ENCODE measurements at regions not wholly inside any gene's neighbourhood (a gene's known extent, or its start where the extent isn't known, plus 50 kb on each side); places are given as distances from the start of the nearest gene placed in this dataset.

- intact Hi-C loops (cut with micrococcal nuclease) = no loop called here
- H3K27me3 ChIP-seq (ENCODE audit: control insufficient read depth in 2 of 2, insufficient read depth in 2 of 2, low read length in 2 of 2) = no peaks in the 10 kb centered on the region
- no peak overlapping the region for H3K4me2 ChIP-seq (replicated peaks; ENCODE audit: extremely low read depth, low read length, poor library complexity, severe bottlenecking)
- H3K4me1 ChIP-seq (ENCODE audit: control insufficient read depth in 1 of 2, insufficient read depth in 2 of 2, low read length in 2 of 2) = no peaks in the 10 kb centered on the region
- Mint-ChIP-seq H3K4me3 (no peak overlapping the region), H3K4me1 (peaks cover 9% of the 10 kb centered on the region), H3K36me3 (no peaks in the 10 kb centered on the region), H3K27me3 (ENCODE audit: low read depth in 3 of 3) (peaks cover 0 to 3% (median 0%) of the 10 kb centered on the region in 3 donors), H3K27ac (no peak overlapping the region), H3K9me3 (peaks cover 0 to 5% (median 0%) of the 10 kb centered on the region in 7 donors)
- no peaks in the 10 kb centered on the region for H3K79me2 ChIP-seq (ENCODE audit: insufficient read depth, low read length)
- peaks cover 0 to 4% of the 10 kb centered on the region in 2 donors for H3K9me3 ChIP-seq (replicated peaks in 1 of 2; ENCODE audit: control insufficient read depth in 1 of 2, insufficient read depth in 1 of 2, low read length in 2 of 2)
- H3K36me3 ChIP-seq (replicated peaks in 1 of 2; ENCODE audit: control insufficient read depth in 1 of 2, insufficient read depth in 2 of 2, low read length in 2 of 2) = no peaks in the 10 kb centered on the region
- H3K9ac ChIP-seq (ENCODE audit: insufficient read depth, low read length, poor library complexity, severe bottlenecking) = no peak overlapping the region
- no peaks in the 10 kb centered on the region for H4K20me1 ChIP-seq (ENCODE audit: insufficient read depth, low read length)
- no peak overlapping the region for H3K27ac ChIP-seq (ENCODE audit: low read depth in 1 of 2, low read length in 2 of 2)
- no CpG with 5 or more reads among the region's 3 CpGs for WGBS (ENCODE audit: insufficient coverage)
- no peak overlapping the region for H3K4me3 ChIP-seq (replicated peaks in 1 of 3; ENCODE audit: low read depth in 2 of 3, low read length in 3 of 3)
- DNase-seq = no peak
- no peak overlapping the region for H2AFZ ChIP-seq (ENCODE audit: insufficient read depth, low read depth, low read length, poor library complexity, severe bottlenecking)
- TF ChIP-seq, protein P1, sequence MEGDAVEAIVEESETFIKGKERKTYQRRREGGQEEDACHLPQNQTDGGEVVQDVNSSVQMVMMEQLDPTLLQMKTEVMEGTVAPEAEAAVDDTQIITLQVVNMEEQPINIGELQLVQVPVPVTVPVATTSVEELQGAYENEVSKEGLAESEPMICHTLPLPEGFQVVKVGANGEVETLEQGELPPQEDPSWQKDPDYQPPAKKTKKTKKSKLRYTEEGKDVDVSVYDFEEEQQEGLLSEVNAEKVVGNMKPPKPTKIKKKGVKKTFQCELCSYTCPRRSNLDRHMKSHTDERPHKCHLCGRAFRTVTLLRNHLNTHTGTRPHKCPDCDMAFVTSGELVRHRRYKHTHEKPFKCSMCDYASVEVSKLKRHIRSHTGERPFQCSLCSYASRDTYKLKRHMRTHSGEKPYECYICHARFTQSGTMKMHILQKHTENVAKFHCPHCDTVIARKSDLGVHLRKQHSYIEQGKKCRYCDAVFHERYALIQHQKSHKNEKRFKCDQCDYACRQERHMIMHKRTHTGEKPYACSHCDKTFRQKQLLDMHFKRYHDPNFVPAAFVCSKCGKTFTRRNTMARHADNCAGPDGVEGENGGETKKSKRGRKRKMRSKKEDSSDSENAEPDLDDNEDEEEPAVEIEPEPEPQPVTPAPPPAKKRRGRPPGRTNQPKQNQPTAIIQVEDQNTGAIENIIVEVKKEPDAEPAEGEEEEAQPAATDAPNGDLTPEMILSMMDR (IDR thresholded peaks at IDR 0.05) = no peak
These were observed 275.8 kb upstream of the TENM3 start for GRCh38 chr4:181967401-181967800.

- Histone ChIP-seq H3K27me3 (ENCODE audit: control insufficient read depth in 2 of 2, insufficient read depth in 2 of 2, low read length in 2 of 2) (no peaks in the 10 kb centered on the region), H3K9ac (ENCODE audit: insufficient read depth, low read length, poor library complexity, severe bottlenecking) (no peak overlapping the region), H2AFZ (ENCODE audit: insufficient read depth, low read depth, low read length, poor library complexity, severe bottlenecking) (no peak overlapping the region), H3K36me3 (replicated peaks in 1 of 2; ENCODE audit: control insufficient read depth in 1 of 2, insufficient read depth in 2 of 2, low read length in 2 of 2) (no peaks in the 10 kb centered on the region), H3K79me2 (ENCODE audit: insufficient read depth, low read length) (no peaks in the 10 kb centered on the region), H3K9me3 (replicated peaks in 1 of 2; ENCODE audit: control insufficient read depth in 1 of 2, insufficient read depth in 1 of 2, low read length in 2 of 2) (peaks cover 0 to 4% of the 10 kb centered on the region in 2 donors), H3K4me3 (replicated peaks in 1 of 3; ENCODE audit: low read depth in 2 of 3, low read length in 3 of 3) (no peak overlapping the region), H3K27ac (ENCODE audit: low read depth in 1 of 2, low read length in 2 of 2) (no peak overlapping the region), H3K4me2 (replicated peaks; ENCODE audit: extremely low read depth, low read length, poor library complexity, severe bottlenecking) (no peak overlapping the region), H4K20me1 (ENCODE audit: insufficient read depth, low read length) (no peaks in the 10 kb centered on the region), H3K4me1 (ENCODE audit: control insufficient read depth in 1 of 2, insufficient read depth in 2 of 2, low read length in 2 of 2) (no peaks in the 10 kb centered on the region)
- Mint-ChIP-seq H3K27me3 (ENCODE audit: low read depth in 3 of 3) (peaks cover 0 to 3% (median 0%) of the 10 kb centered on the region in 3 donors), H3K36me3 (no peaks in the 10 kb centered on the region), H3K4me1 (peaks cover 9% of the 10 kb centered on the region), H3K4me3 (no peak overlapping the region), H3K9me3 (peaks cover 0 to 5% (median 0%) of the 10 kb centered on the region in 7 donors), H3K27ac (no peak overlapping the region)
- intact Hi-C loops (cut with micrococcal nuclease) = no loop called here
- TF ChIP-seq, protein P1 (IDR thresholded peaks at IDR 0.05) = no peak
- 95% methylated on average over 3 of the region's 6 CpGs for WGBS (ENCODE audit: insufficient coverage)
- no peak for DNase-seq
These were observed 274.8 kb upstream of the TENM3 start for GRCh38 chr4:181968371-181968770.

Measured in CD14-positive monocyte (primary cell).